Fibroblast of lung (primary cell): ENCODE measurements at regions not wholly inside any gene's neighbourhood (a gene's known extent, or its start where the extent isn't known, plus 50 kb on each side); places are given as distances from the start of the nearest gene placed in this dataset.

Source experiments
- CTCF ChIP-seq, 2 donors: IDR thresholded peaks in 1 of 2; conservative IDR thresholded peaks in 1 of 2; 1 replicate in 1 of 2; 2 replicates in 1 of 2; pipeline ENCODE4 v1.5.1; 2011 to 2012; ENCODE audit warnings: low read length in 2 of 2, control low read depth in 1 of 2, inconsistent platforms in 1 of 2, low read depth in 1 of 2, mild to moderate bottlenecking in 1 of 2
- EZH2 ChIP-seq: IDR thresholded peaks from 2 replicates; pipeline ENCODE4 v1.5.1; 2012; ENCODE audit warnings: low read length, control low read depth, mild to moderate bottlenecking; ENCODE audit errors: missing control alignments

GRCh38 chr6:112595841-112596240 lies 248.7 kb downstream of the RFPL4B start:
- no peak for TF ChIP-seq CTCF (conservative IDR thresholded peaks at IDR 0.05 in 1 of 2, IDR thresholded peaks at IDR 0.05 in 1 of 2; ENCODE audit: low read depth in 1 of 2, low read length in 2 of 2)
- TF ChIP-seq EZH2, result no peak
